Astrocyte (in vitro differentiated cells and primary cell): ENCODE measurements at regions not wholly inside any gene's neighbourhood (a gene's known extent, or its start where the extent isn't known, plus 50 kb on each side); places are given as distances from the start of the nearest gene placed in this dataset.

ENCODE experiments used
- DNase-seq: peaks from one replicate; pipeline ENCODE4 v3.0.0-alpha.2; 2010; ENCODE audit warnings: low read depth
- FAIRE-seq: peaks from 2 replicates; lab custom pipeline; 2011; peaks lifted over from hg19 to GRCh38; lab: Jason Lieb, UNC
- H2AFZ ChIP-seq: 2 replicates; pipeline ENCODE4 v1.6.0; 2012; ENCODE audit warnings: low read depth, low read length, inconsistent platforms
- H3K27ac ChIP-seq: 2 replicates; pipeline ENCODE4 v1.5.1; 2011; ENCODE audit warnings: low read depth, low read length, inconsistent platforms
- H3K27me3 ChIP-seq: 2 replicates; pipeline ENCODE4 v1.6.0; 2011; ENCODE audit warnings: low read length, inconsistent platforms; ENCODE audit not compliant: insufficient read depth
- H3K36me3 ChIP-seq: 2 replicates; pipeline ENCODE4 v1.5.1; 2011; ENCODE audit warnings: low read length, inconsistent platforms; ENCODE audit not compliant: insufficient read depth
- H3K4me1 ChIP-seq: 2 replicates; pipeline ENCODE4 v1.5.1; 2011; ENCODE audit warnings: low read length, inconsistent platforms; ENCODE audit not compliant: insufficient read depth
- H3K4me2 ChIP-seq: 2 replicates; pipeline ENCODE4 v1.6.0; 2012; ENCODE audit warnings: low read length, inconsistent platforms
- H3K4me3 ChIP-seq: 2 replicates; pipeline ENCODE4 v1.5.1; 2011; ENCODE audit warnings: low read depth, mild to moderate bottlenecking, low read length, inconsistent platforms; ENCODE audit not compliant: insufficient read depth
- H3K79me2 ChIP-seq: 2 replicates; pipeline ENCODE4 v1.6.0; 2012; ENCODE audit warnings: mild to moderate bottlenecking, low read length, inconsistent platforms; ENCODE audit not compliant: insufficient read depth
- H3K9ac ChIP-seq: 2 replicates; pipeline ENCODE4 v1.6.0; 2012; ENCODE audit warnings: mild to moderate bottlenecking, low read length, inconsistent platforms
- H3K9me3 ChIP-seq: 2 replicates; pipeline ENCODE4 v1.5.1; 2012; ENCODE audit warnings: low read depth, mild to moderate bottlenecking, low read length, inconsistent platforms; ENCODE audit not compliant: insufficient read depth
- H4K20me1 ChIP-seq: 2 replicates; pipeline ENCODE4 v1.6.0; 2012; ENCODE audit warnings: low read length, inconsistent platforms; ENCODE audit not compliant: insufficient read depth
- H3K27ac Mint-ChIP-seq: one replicate; pipeline ENCODE4 v1.8.0; 2021; ENCODE audit warnings: mild to moderate bottlenecking, mixed read lengths; ENCODE audit not compliant: unreplicated experiment
- H3K27me3 Mint-ChIP-seq: one replicate; pipeline ENCODE4 v1.8.0; 2021; ENCODE audit warnings: low read depth, mixed read lengths; ENCODE audit not compliant: unreplicated experiment
- H3K36me3 Mint-ChIP-seq: one replicate; pipeline ENCODE4 v1.8.0; 2021; ENCODE audit warnings: low read depth, mixed read lengths; ENCODE audit not compliant: unreplicated experiment
- H3K4me1 Mint-ChIP-seq: one replicate; pipeline ENCODE4 v1.8.0; 2021; ENCODE audit warnings: low read depth, mixed read lengths; ENCODE audit not compliant: unreplicated experiment
- H3K4me3 Mint-ChIP-seq: one replicate; pipeline ENCODE4 v1.8.0; 2021; ENCODE audit warnings: mild to moderate bottlenecking, moderate library complexity, mixed read lengths; ENCODE audit not compliant: unreplicated experiment
- H3K9me3 Mint-ChIP-seq: one replicate; pipeline ENCODE4 v1.8.0; 2021; ENCODE audit warnings: mild to moderate bottlenecking, mixed read lengths; ENCODE audit not compliant: unreplicated experiment
- EZH2 ChIP-seq: IDR thresholded peaks from 2 replicates; pipeline ENCODE4 v1.6.1; 2012; ENCODE audit warnings: mild to moderate bottlenecking, low read length, inconsistent platforms; ENCODE audit not compliant: insufficient read depth
- TF ChIP-seq, protein P1 (sequence below): IDR thresholded peaks from 2 replicates; pipeline ENCODE4 v1.5.1; 2011; ENCODE audit warnings: low read depth, mild to moderate bottlenecking, inconsistent platforms, low read length, moderate library complexity; ENCODE audit not compliant: insufficient read depth

DNA sequence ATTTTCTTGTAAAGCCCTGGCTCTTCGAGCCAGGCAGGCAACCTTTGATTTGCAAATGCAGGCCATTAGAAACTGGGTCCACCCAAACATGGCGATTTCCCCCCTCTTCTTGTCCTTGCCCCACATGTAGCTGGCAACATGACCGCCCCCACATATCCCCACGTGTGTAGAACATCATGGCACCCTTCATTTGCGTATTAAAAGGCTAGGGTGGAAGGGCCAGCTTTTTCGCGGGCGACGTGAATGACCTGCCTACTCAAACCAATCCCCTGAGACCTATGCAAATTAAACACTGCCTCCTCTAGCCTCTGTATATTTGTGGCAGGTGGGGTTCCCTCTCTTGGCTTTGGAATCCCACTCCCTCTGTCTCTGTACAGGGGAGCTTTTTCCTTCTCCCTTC is 107.0 kb upstream of the CLINT1 start:
- Histone ChIP-seq H3K4me3 (no peak overlapping the region), H3K27me3 (peaks cover 2% of the 10 kb centered on the region), H3K79me2 (no peaks in the 10 kb centered on the region), H4K20me1 (no peaks in the 10 kb centered on the region), H3K36me3 (no peaks in the 10 kb centered on the region), H2AFZ (no peak overlapping the region), H3K9ac (no peak overlapping the region), H3K27ac (no peak overlapping the region), H3K4me1 (no peaks in the 10 kb centered on the region), H3K9me3 (no peaks in the 10 kb centered on the region), H3K4me2 (no peak overlapping the region)
- TF ChIP-seq EZH2: no peak
- TF ChIP-seq, protein P1, sequence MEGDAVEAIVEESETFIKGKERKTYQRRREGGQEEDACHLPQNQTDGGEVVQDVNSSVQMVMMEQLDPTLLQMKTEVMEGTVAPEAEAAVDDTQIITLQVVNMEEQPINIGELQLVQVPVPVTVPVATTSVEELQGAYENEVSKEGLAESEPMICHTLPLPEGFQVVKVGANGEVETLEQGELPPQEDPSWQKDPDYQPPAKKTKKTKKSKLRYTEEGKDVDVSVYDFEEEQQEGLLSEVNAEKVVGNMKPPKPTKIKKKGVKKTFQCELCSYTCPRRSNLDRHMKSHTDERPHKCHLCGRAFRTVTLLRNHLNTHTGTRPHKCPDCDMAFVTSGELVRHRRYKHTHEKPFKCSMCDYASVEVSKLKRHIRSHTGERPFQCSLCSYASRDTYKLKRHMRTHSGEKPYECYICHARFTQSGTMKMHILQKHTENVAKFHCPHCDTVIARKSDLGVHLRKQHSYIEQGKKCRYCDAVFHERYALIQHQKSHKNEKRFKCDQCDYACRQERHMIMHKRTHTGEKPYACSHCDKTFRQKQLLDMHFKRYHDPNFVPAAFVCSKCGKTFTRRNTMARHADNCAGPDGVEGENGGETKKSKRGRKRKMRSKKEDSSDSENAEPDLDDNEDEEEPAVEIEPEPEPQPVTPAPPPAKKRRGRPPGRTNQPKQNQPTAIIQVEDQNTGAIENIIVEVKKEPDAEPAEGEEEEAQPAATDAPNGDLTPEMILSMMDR: no peak
- Mint-ChIP-seq H3K27me3 (peaks cover 5% of the 10 kb centered on the region), H3K27ac (no peak overlapping the region), H3K36me3 (peaks cover 2% of the 10 kb centered on the region), H3K4me1 (no peaks in the 10 kb centered on the region), H3K9me3 (no peaks in the 10 kb centered on the region), H3K4me3 (no peak overlapping the region)
- no peak for DNase-seq
- FAIRE-seq: no peak

DNA sequence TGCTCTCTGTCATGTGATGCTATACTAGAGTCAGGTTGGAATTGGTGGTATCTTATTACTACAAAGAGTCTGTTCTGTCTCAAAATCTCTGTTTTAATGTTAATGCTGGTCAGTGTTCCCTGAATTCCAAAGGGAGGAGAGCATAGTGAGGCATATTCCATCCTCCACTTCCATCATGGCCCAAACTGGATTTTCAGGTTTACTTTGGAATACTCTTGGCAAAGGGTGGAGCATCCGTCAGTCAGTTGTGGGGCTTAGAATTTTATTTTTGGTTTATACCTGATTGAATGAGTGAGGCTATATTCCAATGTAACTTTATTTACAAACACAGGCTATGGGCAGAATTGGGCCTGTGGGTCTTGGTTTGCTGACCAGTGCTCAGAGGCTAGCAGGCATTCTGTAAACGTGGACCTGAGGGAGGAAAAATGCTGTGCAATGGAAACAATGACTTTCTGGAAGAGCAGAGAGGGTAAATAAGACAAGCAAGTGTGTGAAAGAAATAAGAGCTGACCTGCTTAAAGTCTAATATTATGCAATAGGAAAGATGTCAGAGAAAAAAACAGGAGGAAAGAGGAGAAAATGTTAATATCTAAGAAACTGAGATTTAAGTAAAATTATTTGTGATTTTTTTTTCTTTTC is 106.2 kb upstream of the CLINT1 start:
- H3K4me2 ChIP-seq: no peak overlapping the region

DNA sequence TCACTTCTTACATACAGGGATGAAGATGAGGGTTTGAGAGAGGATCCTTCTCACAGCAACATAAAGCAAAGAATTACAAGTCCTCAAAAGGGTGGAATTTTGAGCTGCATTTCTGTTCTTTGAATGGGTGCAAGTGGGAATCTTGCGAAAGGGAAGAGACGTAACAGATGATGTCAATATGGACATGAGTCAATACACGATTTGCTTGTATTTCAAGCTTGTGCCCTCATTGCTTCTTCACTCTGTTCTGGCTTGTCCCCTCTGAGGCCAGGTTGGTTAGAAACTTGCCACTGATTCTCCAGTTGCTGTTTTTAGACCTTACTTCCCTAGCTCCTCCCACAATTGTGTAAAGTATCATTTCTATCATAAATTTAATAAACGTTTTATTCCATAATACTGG is 104.8 kb upstream of the CLINT1 start:
- H3K36me3 ChIP-seq: no peaks in the 10 kb centered on the region
- H3K9me3 ChIP-seq: no peaks in the 10 kb centered on the region
- no peak overlapping the region for H3K4me2 ChIP-seq
- H3K4me3 ChIP-seq: no peak overlapping the region
- H3K79me2 ChIP-seq: no peaks in the 10 kb centered on the region
- no peak overlapping the region for H3K4me3 Mint-ChIP-seq
- no peaks in the 10 kb centered on the region for H3K4me1 Mint-ChIP-seq
- no peak overlapping the region for H2AFZ ChIP-seq
- no peaks in the 10 kb centered on the region for H3K4me1 ChIP-seq
- DNase-seq (no peak), FAIRE-seq (no peak)
- peaks cover 2% of the 10 kb centered on the region for H3K36me3 Mint-ChIP-seq
- peaks cover 5% of the 10 kb centered on the region for H3K27me3 Mint-ChIP-seq
- peaks cover 2% of the 10 kb centered on the region for H3K27me3 ChIP-seq
- H3K9ac ChIP-seq: no peak overlapping the region
- H3K9me3 Mint-ChIP-seq: no peaks in the 10 kb centered on the region
- no peaks in the 10 kb centered on the region for H4K20me1 ChIP-seq
- TF ChIP-seq EZH2: no peak
- TF ChIP-seq, protein P1: no peak
- no peak overlapping the region for H3K27ac ChIP-seq
- no peak overlapping the region for H3K27ac Mint-ChIP-seq

More for the DNA sequence above, 106.2 kb upstream of the CLINT1 start:
- H3K27ac Mint-ChIP-seq: no peak overlapping the region
- no peaks in the 10 kb centered on the region for H3K9me3 Mint-ChIP-seq
- Histone ChIP-seq H2AFZ (no peak overlapping the region), H3K27me3 (peaks cover 2% of the 10 kb centered on the region), H3K9ac (no peak overlapping the region), H3K27ac (no peak overlapping the region), H3K9me3 (no peaks in the 10 kb centered on the region), H3K4me3 (no peak overlapping the region), H3K36me3 (no peaks in the 10 kb centered on the region), H3K79me2 (no peaks in the 10 kb centered on the region), H3K4me1 (no peaks in the 10 kb centered on the region), H4K20me1 (no peaks in the 10 kb centered on the region)
- H3K4me3 Mint-ChIP-seq: no peak overlapping the region
- peaks cover 5% of the 10 kb centered on the region for H3K27me3 Mint-ChIP-seq
- peaks cover 2% of the 10 kb centered on the region for H3K36me3 Mint-ChIP-seq
- H3K4me1 Mint-ChIP-seq: no peaks in the 10 kb centered on the region
- FAIRE-seq: no peak
- DNase-seq: no peak
- TF ChIP-seq, protein P1: no peak
- TF ChIP-seq EZH2: no peak
